HEK293 (cell line): ENCODE measurements at regions not wholly inside any gene's neighbourhood (a gene's known extent, or its start where the extent isn't known, plus 50 kb on each side); places are given as distances from the start of the nearest gene placed in this dataset.

Experiments
- GFI1B ChIP-seq: fragments of 450-650 bp; formaldehyde crosslinking; IDR thresholded peaks from 2 replicates; pipeline ENCODE4 v1.5.1; 2016; ENCODE audit warnings: missing biosample characterization, missing genetic modification characterization
- ZSCAN30 ChIP-seq: fragments of 450-650 bp; IDR thresholded peaks from 2 replicates; pipeline ENCODE4 v1.5.1; 2018; ENCODE audit warnings: missing biosample characterization, mild to moderate bottlenecking, missing genetic modification characterization, moderate library complexity
- TF ChIP-seq, protein P1 (sequence below): fragments of 450-650 bp; formaldehyde crosslinking; IDR thresholded peaks from 2 replicates; pipeline ENCODE4 v1.5.1; 2016; ENCODE audit warnings: missing biosample characterization, missing genetic modification characterization

GRCh38 chr5:77910602-77911188 is 134.6 kb upstream of the TBCA start:
- TF ChIP-seq, protein P1, sequence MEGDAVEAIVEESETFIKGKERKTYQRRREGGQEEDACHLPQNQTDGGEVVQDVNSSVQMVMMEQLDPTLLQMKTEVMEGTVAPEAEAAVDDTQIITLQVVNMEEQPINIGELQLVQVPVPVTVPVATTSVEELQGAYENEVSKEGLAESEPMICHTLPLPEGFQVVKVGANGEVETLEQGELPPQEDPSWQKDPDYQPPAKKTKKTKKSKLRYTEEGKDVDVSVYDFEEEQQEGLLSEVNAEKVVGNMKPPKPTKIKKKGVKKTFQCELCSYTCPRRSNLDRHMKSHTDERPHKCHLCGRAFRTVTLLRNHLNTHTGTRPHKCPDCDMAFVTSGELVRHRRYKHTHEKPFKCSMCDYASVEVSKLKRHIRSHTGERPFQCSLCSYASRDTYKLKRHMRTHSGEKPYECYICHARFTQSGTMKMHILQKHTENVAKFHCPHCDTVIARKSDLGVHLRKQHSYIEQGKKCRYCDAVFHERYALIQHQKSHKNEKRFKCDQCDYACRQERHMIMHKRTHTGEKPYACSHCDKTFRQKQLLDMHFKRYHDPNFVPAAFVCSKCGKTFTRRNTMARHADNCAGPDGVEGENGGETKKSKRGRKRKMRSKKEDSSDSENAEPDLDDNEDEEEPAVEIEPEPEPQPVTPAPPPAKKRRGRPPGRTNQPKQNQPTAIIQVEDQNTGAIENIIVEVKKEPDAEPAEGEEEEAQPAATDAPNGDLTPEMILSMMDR, result no peak
- TF ChIP-seq GFI1B (tag by site-specific recombination), result no peak
- TF ChIP-seq ZSCAN30 (tag by site-specific recombination), result no peak
